Transverse colon (tissue), 4 donors: ENCODE measurements at regions not wholly inside any gene's neighbourhood (a gene's known extent, or its start where the extent isn't known, plus 50 kb on each side); places are given as distances from the start of the nearest gene placed in this dataset.

Experiments
- DNase-seq: peaks from one replicate; pipeline ENCODE4 v3.0.0-alpha.2; 2019
- H3K27ac ChIP-seq, 4 donors: fragments of 200-600 bp; sonication (generic); 2 replicates each; pipeline ENCODE4 v1.5.1; 2016 to 2018; ENCODE audit warnings: inconsistent platforms in 4 of 4
- H3K27me3 ChIP-seq: fragments of 200-600 bp; sonication (generic); 2 replicates; pipeline ENCODE4 v1.5.1; 2017; ENCODE audit warnings: inconsistent platforms
- H3K36me3 ChIP-seq, 4 donors: fragments of 200-600 bp; sonication (generic); 2 replicates each; pipeline ENCODE4 v1.5.1; 2017 to 2019; ENCODE audit warnings: inconsistent platforms in 4 of 4
- H3K4me1 ChIP-seq, 4 donors: fragments of 200-600 bp; sonication (generic); 2 replicates each; pipeline ENCODE4 v1.5.1; 2017 to 2020; ENCODE audit warnings: inconsistent platforms in 4 of 4
- H3K4me3 ChIP-seq, 4 donors: fragments of 200-600 bp; sonication (generic); 1 replicate in 1 of 4; 2 replicates in 3 of 4; pipeline versions ENCODE4 v1.5.1 to v1.6.1; 2017 to 2019; ENCODE audit warnings: inconsistent platforms in 4 of 4
- H3K9me3 ChIP-seq, 2 donors: fragments of 200-600 bp; sonication (generic); 2 replicates each; pipeline ENCODE4 v1.5.1; 2017 to 2019; ENCODE audit warnings: inconsistent platforms in 2 of 2
- EP300 ChIP-seq: sonication (generic); formaldehyde crosslinking; IDR thresholded peaks from one replicate; pipeline ENCODE4 v1.6.1; 2017; ENCODE audit warnings: antibody characterized with exemption, low read depth
- POLR2A ChIP-seq: fragments of 450-650 bp; IDR thresholded peaks from one replicate; pipeline ENCODE4 v1.6.1; 2016; ENCODE audit warnings: antibody characterized with exemption, mild to moderate bottlenecking, moderate library complexity
- POLR2AphosphoS5 ChIP-seq, 3 donors: sonication (generic); formaldehyde crosslinking; IDR thresholded peaks; one replicate each; pipeline ENCODE4 v1.6.1; 2016; ENCODE audit warnings: antibody characterized with exemption in 3 of 3
- WGBS, 2 donors: methylation state at CpG; one replicate each; pipeline ENCODE4 v1.1.5; 2018; ENCODE audit warnings: low coverage in 1 of 2; 5-methylcytosine and 5-hydroxymethylcytosine counted together
- in situ Hi-C, 4 donors: fragments of 200-750 bp; cut with MboI; loops; one replicate each; pipeline versions ENCODE4 v1.15.0 to v1.15.1; 2017; ENCODE audit warnings: low sequenced_read_pairs in 3 of 4, low pct_ligation_motif_present in 1 of 4, low pct_unique_long_range_greater_than_20kb in 1 of 4
- intact Hi-C: fragments of 100-400 bp; cut with DNase I; formaldehyde crosslinking; loops from one replicate; pipeline ENCODE4 v1.15.1; 2023; ENCODE audit warnings: low total_unique reads
- TF ChIP-seq, protein P1 (sequence below), 5 experiments: fragments of 200-600 bp in 3 of 5; fragments of 450-650 bp in 2 of 5; sonication (generic) in 3 of 5; IDR thresholded peaks; 1 replicate in 2 of 5; 2 replicates in 3 of 5; pipeline ENCODE4 v1.5.1; 2016 to 2017; ENCODE audit warnings: antibody characterized with exemption in 5 of 5, inconsistent platforms in 3 of 5, mild to moderate bottlenecking in 2 of 5, moderate library complexity in 1 of 5

DNA sequence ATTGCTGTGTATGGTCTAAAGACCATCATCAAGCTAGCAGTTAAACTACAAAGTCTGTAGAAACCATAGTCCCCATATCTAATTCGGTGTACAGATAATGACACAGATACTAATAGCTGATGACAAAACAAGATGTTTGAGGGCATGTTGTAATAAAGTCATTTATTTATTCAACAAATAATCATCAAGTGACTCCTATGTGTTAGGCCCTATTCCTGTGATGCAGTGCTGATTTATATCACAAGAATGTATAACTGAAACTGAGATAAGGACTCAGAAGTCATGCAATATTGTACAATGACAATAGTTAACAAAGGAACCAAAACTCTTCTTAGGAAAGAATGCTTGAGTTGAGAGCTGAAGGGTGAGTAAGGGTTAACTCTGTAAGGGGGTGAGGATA lies 315.0 kb upstream of the NR3C2 start:
- 82 to 83% methylated on average over 1 of the region's 1 CpG for WGBS, 2 donors
- Histone ChIP-seq H3K4me1 (no peaks in the 10 kb centered on the region), H3K27ac (no peak overlapping the region), H3K9me3 (no peaks in the 10 kb centered on the region), H3K36me3 (no peaks in the 10 kb centered on the region), H3K4me3 (no peak overlapping the region), H3K27me3 (no peaks in the 10 kb centered on the region)
- intact Hi-C loops (no loop called here), in situ Hi-C loops (no loop called here)
- DNase-seq: no peak
- TF ChIP-seq POLR2AphosphoS5 (IDR thresholded peaks at IDR 0.05) (no peak), EP300 (no peak), POLR2A (no peak)
- TF ChIP-seq, protein P1, sequence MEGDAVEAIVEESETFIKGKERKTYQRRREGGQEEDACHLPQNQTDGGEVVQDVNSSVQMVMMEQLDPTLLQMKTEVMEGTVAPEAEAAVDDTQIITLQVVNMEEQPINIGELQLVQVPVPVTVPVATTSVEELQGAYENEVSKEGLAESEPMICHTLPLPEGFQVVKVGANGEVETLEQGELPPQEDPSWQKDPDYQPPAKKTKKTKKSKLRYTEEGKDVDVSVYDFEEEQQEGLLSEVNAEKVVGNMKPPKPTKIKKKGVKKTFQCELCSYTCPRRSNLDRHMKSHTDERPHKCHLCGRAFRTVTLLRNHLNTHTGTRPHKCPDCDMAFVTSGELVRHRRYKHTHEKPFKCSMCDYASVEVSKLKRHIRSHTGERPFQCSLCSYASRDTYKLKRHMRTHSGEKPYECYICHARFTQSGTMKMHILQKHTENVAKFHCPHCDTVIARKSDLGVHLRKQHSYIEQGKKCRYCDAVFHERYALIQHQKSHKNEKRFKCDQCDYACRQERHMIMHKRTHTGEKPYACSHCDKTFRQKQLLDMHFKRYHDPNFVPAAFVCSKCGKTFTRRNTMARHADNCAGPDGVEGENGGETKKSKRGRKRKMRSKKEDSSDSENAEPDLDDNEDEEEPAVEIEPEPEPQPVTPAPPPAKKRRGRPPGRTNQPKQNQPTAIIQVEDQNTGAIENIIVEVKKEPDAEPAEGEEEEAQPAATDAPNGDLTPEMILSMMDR (IDR thresholded peaks at IDR 0.05): no peak

GRCh38 chr4:148749403-148749802 lies 307.2 kb upstream of the NR3C2 start:
- Histone ChIP-seq H3K9me3 (no peaks in the 10 kb centered on the region), H3K4me1 (no peaks in the 10 kb centered on the region), H3K27me3 (no peaks in the 10 kb centered on the region), H3K36me3 (no peaks in the 10 kb centered on the region), H3K4me3 (no peak overlapping the region), H3K27ac (no peak overlapping the region)
- in situ Hi-C loops (no loop called here), intact Hi-C loops (no loop called here)
- no peak for TF ChIP-seq POLR2A
- TF ChIP-seq POLR2AphosphoS5 (IDR thresholded peaks at IDR 0.05): no peak
- no peak for TF ChIP-seq EP300
- TF ChIP-seq, protein P1 (IDR thresholded peaks at IDR 0.05): no peak
- no peak for DNase-seq
- WGBS, 2 donors: 92% methylated on average over 1 to 3 of the region's 3 CpGs

- no peak overlapping the region for H3K4me3 ChIP-seq
- H3K27ac ChIP-seq: no peak overlapping the region
- H3K4me1 ChIP-seq: no peaks in the 10 kb centered on the region
- no peaks in the 10 kb centered on the region for H3K9me3 ChIP-seq
- no peak for TF ChIP-seq POLR2AphosphoS5 (IDR thresholded peaks at IDR 0.05)
- TF ChIP-seq, protein P1 (IDR thresholded peaks at IDR 0.05): no peak
- TF ChIP-seq POLR2A: no peak
- no peak for TF ChIP-seq EP300
- H3K36me3 ChIP-seq: no peaks in the 10 kb centered on the region
- no peaks in the 10 kb centered on the region for H3K27me3 ChIP-seq
- 35 to 69% methylated on average over 4 of the region's 4 CpGs for WGBS, 2 donors
- intact Hi-C loops: no loop called here
- no peak for DNase-seq
- in situ Hi-C loops: no loop called here
Measured at GRCh38 chr4:148747721-148748268, 305.6 kb upstream of the NR3C2 start.

DNA sequence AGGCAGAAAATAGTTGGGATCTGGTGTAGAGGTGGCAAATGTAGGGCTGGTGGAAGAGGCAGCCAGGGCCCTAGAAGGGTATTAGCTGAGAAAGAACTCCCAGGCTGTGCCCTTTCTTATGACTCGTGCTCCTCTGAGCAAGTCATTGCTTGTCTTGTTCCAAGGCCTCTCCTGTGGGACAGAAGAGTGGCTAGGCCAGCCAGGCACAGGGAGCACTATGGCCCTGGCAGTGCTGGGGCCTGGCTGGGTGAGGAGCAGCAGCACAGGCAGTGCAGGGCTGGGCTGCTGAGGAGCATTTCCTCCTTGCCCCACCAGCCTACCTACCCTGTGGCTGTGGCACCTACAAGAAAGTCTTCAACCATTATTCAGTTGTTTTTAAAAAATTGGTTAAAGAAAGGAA lies 298.5 kb upstream of the NR3C2 start:
- no peak overlapping the region for H3K4me3 ChIP-seq
- in situ Hi-C loops (no loop called here), intact Hi-C loops (no loop called here)
- no peaks in the 10 kb centered on the region for H3K36me3 ChIP-seq
- 60% methylated on average over 1 of the region's 1 CpG; no CpG with 5 or more reads in 1 of the 2 donors for WGBS, 2 donors
- no peak overlapping the region for H3K27ac ChIP-seq
- no peaks in the 10 kb centered on the region for H3K9me3 ChIP-seq
- TF ChIP-seq POLR2A (no peak), POLR2AphosphoS5 (IDR thresholded peaks at IDR 0.05) (no peak), EP300 (no peak)
- TF ChIP-seq, protein P1 (IDR thresholded peaks at IDR 0.05): no peak
- no peaks in the 10 kb centered on the region for H3K4me1 ChIP-seq
- DNase-seq: no peak
- no peaks in the 10 kb centered on the region for H3K27me3 ChIP-seq
